ENCODE measurements at regions not wholly inside any gene's neighbourhood (a gene's known extent, or its start where the extent isn't known, plus 50 kb on each side); places are given as distances from the start of the nearest gene placed in this dataset.
"Not testable (repeated sequence)": the region's sequence is repeated elsewhere in the genome, so short reads cannot be mapped to it uniquely, and the experiment has no call there.

- no peak for DNase-seq (ENCODE audit: low read depth)
Observed at GRCh38 chr5:67934976-67935375, 280.6 kb upstream of the PIK3R1 start.

- no peak for DNase-seq (ENCODE audit: low read depth)
Observed at GRCh38 chr5:67925511-67925910, 290.0 kb upstream of the PIK3R1 start.

GRCh38 chr5:67921004-67921601, 294.5 kb upstream of the PIK3R1 start:
- no peak for DNase-seq (ENCODE audit: low read depth)

- DNase-seq (ENCODE audit: low read depth): not testable (repeated sequence)
Observed at GRCh38 chr5:67919532-67919931, 296.0 kb upstream of the PIK3R1 start.

GRCh38 chr5:67917561-67917960, 298.0 kb upstream of the PIK3R1 start:
- DNase-seq (ENCODE audit: low read depth): no peak

- no peak for DNase-seq (ENCODE audit: low read depth)
Observed at GRCh38 chr5:67910546-67910945, 305.0 kb upstream of the PIK3R1 start.

GRCh38 chr5:67908126-67908765, 307.3 kb upstream of the PIK3R1 start:
- DNase-seq (ENCODE audit: low read depth): no peak

- no peak for DNase-seq (ENCODE audit: low read depth)
Observed at GRCh38 chr5:67904366-67904765, 311.2 kb upstream of the PIK3R1 start.

- no peak for DNase-seq (ENCODE audit: low read depth)
Observed at GRCh38 chr5:67903656-67904055, 311.9 kb upstream of the PIK3R1 start.

GRCh38 chr5:67903121-67903520, 312.4 kb upstream of the PIK3R1 start:
- DNase-seq (ENCODE audit: low read depth): no peak

GRCh38 chr5:67902497-67902830, 313.1 kb upstream of the PIK3R1 start:
- DNase-seq (ENCODE audit: low read depth): no peak

- DNase-seq (ENCODE audit: low read depth): no peak
Observed at GRCh38 chr5:67901814-67902496, 313.6 kb upstream of the PIK3R1 start.

GRCh38 chr5:67900514-67900913, 315.0 kb upstream of the PIK3R1 start:
- no peak for DNase-seq (ENCODE audit: low read depth)

GRCh38 chr5:67897980-67898379, 317.6 kb upstream of the PIK3R1 start:
- no peak for DNase-seq (ENCODE audit: low read depth)

- DNase-seq (ENCODE audit: low read depth): no peak
Observed at GRCh38 chr5:67897431-67897830, 318.1 kb upstream of the PIK3R1 start.

GRCh38 chr5:67896930-67897313, 318.6 kb upstream of the PIK3R1 start:
- DNase-seq (ENCODE audit: low read depth): no peak

- no peak for DNase-seq (ENCODE audit: low read depth)
Observed at GRCh38 chr5:67896311-67896929, 319.1 kb upstream of the PIK3R1 start.

- not testable (repeated sequence) for DNase-seq (ENCODE audit: low read depth)
Observed at GRCh38 chr5:67889870-67890269, 325.7 kb upstream of the PIK3R1 start.

GRCh38 chr5:67887748-67888161, 327.8 kb upstream of the PIK3R1 start:
- DNase-seq (ENCODE audit: low read depth): no peak

- no peak for DNase-seq (ENCODE audit: low read depth)
Observed at GRCh38 chr5:67886761-67887160, 328.8 kb upstream of the PIK3R1 start.

GRCh38 chr5:67880876-67881275, 334.7 kb upstream of the PIK3R1 start:
- no peak for DNase-seq (ENCODE audit: low read depth)

- no peak for DNase-seq (ENCODE audit: low read depth)
Observed at GRCh38 chr5:67880511-67880805, 335.1 kb upstream of the PIK3R1 start.
